ENCODE measurements at regions not wholly inside any gene's neighbourhood (a gene's known extent, or its start where the extent isn't known, plus 50 kb on each side); places are given as distances from the start of the nearest gene placed in this dataset.

- TF ChIP-seq, protein P1, sequence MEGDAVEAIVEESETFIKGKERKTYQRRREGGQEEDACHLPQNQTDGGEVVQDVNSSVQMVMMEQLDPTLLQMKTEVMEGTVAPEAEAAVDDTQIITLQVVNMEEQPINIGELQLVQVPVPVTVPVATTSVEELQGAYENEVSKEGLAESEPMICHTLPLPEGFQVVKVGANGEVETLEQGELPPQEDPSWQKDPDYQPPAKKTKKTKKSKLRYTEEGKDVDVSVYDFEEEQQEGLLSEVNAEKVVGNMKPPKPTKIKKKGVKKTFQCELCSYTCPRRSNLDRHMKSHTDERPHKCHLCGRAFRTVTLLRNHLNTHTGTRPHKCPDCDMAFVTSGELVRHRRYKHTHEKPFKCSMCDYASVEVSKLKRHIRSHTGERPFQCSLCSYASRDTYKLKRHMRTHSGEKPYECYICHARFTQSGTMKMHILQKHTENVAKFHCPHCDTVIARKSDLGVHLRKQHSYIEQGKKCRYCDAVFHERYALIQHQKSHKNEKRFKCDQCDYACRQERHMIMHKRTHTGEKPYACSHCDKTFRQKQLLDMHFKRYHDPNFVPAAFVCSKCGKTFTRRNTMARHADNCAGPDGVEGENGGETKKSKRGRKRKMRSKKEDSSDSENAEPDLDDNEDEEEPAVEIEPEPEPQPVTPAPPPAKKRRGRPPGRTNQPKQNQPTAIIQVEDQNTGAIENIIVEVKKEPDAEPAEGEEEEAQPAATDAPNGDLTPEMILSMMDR (IDR thresholded peaks at IDR 0.05; ENCODE audit: control insufficient read depth, extremely low read depth, insufficient read depth): no peak
- no peak overlapping the region for H3K4me3 ChIP-seq (ENCODE audit: low read depth, low read length)
- no peak for DNase-seq (ENCODE audit: low read depth)
These were observed 72.6 kb downstream of the FOXL3 start for GRCh38 chr7:362402-363096.

GRCh38 chr7:363626-364025 lies 73.7 kb downstream of the FOXL3 start:
- TF ChIP-seq, protein P1 (IDR thresholded peaks at IDR 0.05; ENCODE audit: control insufficient read depth, extremely low read depth, insufficient read depth): no peak
- DNase-seq (ENCODE audit: low read depth): no peak
- no peak overlapping the region for H3K4me3 ChIP-seq (ENCODE audit: low read depth, low read length)

DNA sequence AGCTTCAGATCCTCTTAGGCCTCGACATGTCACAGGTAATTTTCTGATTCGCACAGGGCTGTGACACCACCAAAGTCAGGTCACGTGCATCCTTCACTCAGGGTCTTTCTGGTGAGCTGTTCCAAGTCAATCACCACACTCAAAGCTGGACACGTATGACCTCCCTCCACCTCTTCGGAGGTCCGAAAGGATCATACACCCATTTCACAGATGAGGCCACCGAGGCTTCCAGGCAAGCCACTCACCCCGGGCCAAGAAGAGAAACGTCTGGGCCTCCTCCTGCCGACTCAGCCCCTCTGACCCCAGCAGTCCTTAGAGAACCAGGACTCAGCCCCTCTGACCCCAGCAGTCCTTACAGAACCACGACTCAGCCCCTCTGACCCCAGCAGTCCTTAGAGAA lies 74.6 kb downstream of the FOXL3 start:
- TF ChIP-seq, protein P1 (IDR thresholded peaks at IDR 0.05; ENCODE audit: control insufficient read depth, extremely low read depth, insufficient read depth): no peak
- H3K4me3 ChIP-seq (ENCODE audit: low read depth, low read length): no peak overlapping the region
- DNase-seq (ENCODE audit: low read depth): no peak

- TF ChIP-seq, protein P1 (IDR thresholded peaks at IDR 0.05; ENCODE audit: control insufficient read depth, extremely low read depth, insufficient read depth): no peak
- DNase-seq (ENCODE audit: low read depth): no peak
- H3K4me3 ChIP-seq (ENCODE audit: low read depth, low read length): no peak overlapping the region
These were observed 75.6 kb downstream of the FOXL3 start for GRCh38 chr7:365593-365992.

GRCh38 chr7:366161-366803 lies 76.3 kb downstream of the FOXL3 start:
- no peak for DNase-seq (ENCODE audit: low read depth)
- no peak overlapping the region for H3K4me3 ChIP-seq (ENCODE audit: low read depth, low read length)
- TF ChIP-seq, protein P1 (IDR thresholded peaks at IDR 0.05; ENCODE audit: control insufficient read depth, extremely low read depth, insufficient read depth): no peak

DNA sequence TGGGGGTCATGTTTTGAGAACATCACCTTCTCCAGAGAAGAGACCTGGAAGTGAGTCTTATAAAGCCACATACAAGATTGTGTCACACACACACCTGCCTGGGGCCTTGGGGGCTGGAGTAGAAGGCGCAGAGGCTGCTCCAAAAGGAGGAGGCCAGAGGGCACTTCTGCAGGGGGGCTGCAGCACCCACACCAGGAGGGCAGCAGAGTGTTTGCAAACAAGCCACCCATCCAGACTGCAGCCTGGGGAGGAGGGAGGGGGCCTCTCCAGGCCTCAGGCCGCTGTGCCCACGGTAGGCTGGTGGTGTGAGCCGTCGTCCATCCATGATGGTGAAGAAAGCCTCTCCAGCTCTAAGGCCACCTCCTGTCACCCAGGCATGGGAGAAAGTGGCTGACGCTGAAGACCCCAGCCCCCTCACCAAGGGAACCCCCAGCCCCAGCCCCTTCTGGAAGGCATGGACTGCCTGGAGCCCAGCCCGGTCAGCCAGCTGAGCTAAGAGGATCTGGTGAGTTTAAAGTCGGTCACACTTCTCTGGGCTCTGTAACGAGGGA lies 77.5 kb downstream of the FOXL3 start:
- TF ChIP-seq, protein P1 (IDR thresholded peaks at IDR 0.05; ENCODE audit: control insufficient read depth, extremely low read depth, insufficient read depth): no peak
- DNase-seq (ENCODE audit: low read depth): no peak
- no peak overlapping the region for H3K4me3 ChIP-seq (ENCODE audit: low read depth, low read length)
